HepG2 (cell line): ENCODE measurements at regions not wholly inside any gene's neighbourhood (a gene's known extent, or its start where the extent isn't known, plus 50 kb on each side); places are given as distances from the start of the nearest gene placed in this dataset.

Experiments used
- ARNT ChIP-seq: fragments of 450-650 bp; IDR thresholded peaks from 2 replicates; pipeline ENCODE4 v1.6.1; 2017
- FOSL2 ChIP-seq: sonication (generic); formaldehyde crosslinking; IDR thresholded peaks from 2 replicates; pipeline ENCODE4 v1.4.0; 2020; ENCODE audit warnings: missing genetic modification reagents
- FOXK2 ChIP-seq: fragments of 450-650 bp; IDR thresholded peaks from 2 replicates; pipeline ENCODE4 v1.6.1; 2016
- GLI4 ChIP-seq: sonication (generic); formaldehyde crosslinking; IDR thresholded peaks from 2 replicates; pipeline ENCODE4 v1.5.1; 2020; ENCODE audit warnings: missing genetic modification reagents, mild to moderate bottlenecking, moderate library complexity, borderline replicate concordance
- GTF2F1 ChIP-seq: fragments of 150-350 bp; IDR thresholded peaks from 2 replicates; pipeline ENCODE4 v1.6.1; 2014; ENCODE audit warnings: low read length
- HCFC1 ChIP-seq: fragments of 150-350 bp; IDR thresholded peaks from 2 replicates; pipeline ENCODE4 v1.6.1; 2014; ENCODE audit warnings: low read depth, low read length
- KDM5B ChIP-seq: sonication (generic); formaldehyde crosslinking; IDR thresholded peaks from 2 replicates; pipeline ENCODE4 v1.4.0; 2020; ENCODE audit warnings: missing genetic modification reagents, mild to moderate bottlenecking, borderline replicate concordance
- KLF6 ChIP-seq: IDR thresholded peaks from 2 replicates; pipeline ENCODE4 v1.8.0; 2016; ENCODE audit warnings: missing biosample characterization, missing genetic modification reagents
- MAF1 ChIP-seq: sonication (generic); formaldehyde crosslinking; IDR thresholded peaks from 2 replicates; pipeline ENCODE4 v1.5.0; 2020; ENCODE audit warnings: missing genetic modification reagents, borderline replicate concordance
- MEIS2 ChIP-seq: sonication (generic); formaldehyde crosslinking; IDR thresholded peaks from 2 replicates; pipeline ENCODE4 v1.9.0; 2021; ENCODE audit warnings: mild to moderate bottlenecking, missing genetic modification reagents
- MYNN ChIP-seq: sonication (generic); formaldehyde crosslinking; IDR thresholded peaks from 2 replicates; pipeline ENCODE4 v1.4.0; 2020; ENCODE audit warnings: mild to moderate bottlenecking, low read depth, missing genetic modification reagents
- POLR2A ChIP-seq, 2 experiments: IDR thresholded peaks; 2 replicates each; pipeline ENCODE4 v1.6.1; 2011; ENCODE audit warnings: low read depth in 2 of 2, low read length in 2 of 2, mild to moderate bottlenecking in 1 of 2, moderate library complexity in 1 of 2; ENCODE audit not compliant: insufficient read depth in 1 of 2
- SATB2 ChIP-seq: sonication (generic); formaldehyde crosslinking; IDR thresholded peaks from 2 replicates; pipeline ENCODE4 v1.5.0; 2020; ENCODE audit warnings: missing genetic modification reagents
- STAG1 ChIP-seq: sonication (generic); formaldehyde crosslinking; IDR thresholded peaks from 2 replicates; pipeline ENCODE4 v1.4.0; 2020; ENCODE audit warnings: missing genetic modification reagents
- ZBTB1 ChIP-seq: sonication (generic); formaldehyde crosslinking; IDR thresholded peaks from 2 replicates; pipeline ENCODE4 v1.4.0; 2020; ENCODE audit warnings: missing genetic modification reagents, borderline replicate concordance
- ZGPAT ChIP-seq: IDR thresholded peaks from 2 replicates; pipeline ENCODE4 v1.6.1; 2016; ENCODE audit warnings: mild to moderate bottlenecking
- ZMAT5 ChIP-seq: sonication (generic); formaldehyde crosslinking; IDR thresholded peaks from 2 replicates; pipeline ENCODE4 v1.5.0; 2020; ENCODE audit warnings: mild to moderate bottlenecking, low read depth, missing genetic modification reagents, borderline replicate concordance
- ZNF441 ChIP-seq: sonication (generic); formaldehyde crosslinking; IDR thresholded peaks from 2 replicates; pipeline ENCODE4 v1.7.0; 2021; ENCODE audit warnings: missing genetic modification reagents, borderline replicate concordance
- ZNF615 ChIP-seq: sonication (generic); formaldehyde crosslinking; IDR thresholded peaks from 2 replicates; pipeline ENCODE4 v1.5.0; 2020; ENCODE audit warnings: mild to moderate bottlenecking, missing genetic modification reagents, borderline replicate concordance
- ZNF768 ChIP-seq: sonication (generic); formaldehyde crosslinking; IDR thresholded peaks from 2 replicates; pipeline ENCODE4 v1.4.0; 2020; ENCODE audit warnings: missing genetic modification reagents
- ZNF780A ChIP-seq: sonication (generic); formaldehyde crosslinking; IDR thresholded peaks from 2 replicates; pipeline ENCODE4 v1.8.0; 2022; ENCODE audit warnings: mild to moderate bottlenecking, missing genetic modification reagents, moderate library complexity
- TF ChIP-seq, protein P1 (sequence below): sonication (generic); formaldehyde crosslinking; IDR thresholded peaks from 2 replicates; pipeline ENCODE4 v1.5.0; 2020; ENCODE audit warnings: missing genetic modification reagents, mild to moderate bottlenecking, borderline replicate concordance
- TF ChIP-seq, protein P2 (sequence below): sonication (generic); formaldehyde crosslinking; IDR thresholded peaks from 2 replicates; pipeline ENCODE4 v1.4.0; 2020; ENCODE audit warnings: mild to moderate bottlenecking, missing genetic modification reagents, borderline replicate concordance
- TF ChIP-seq, protein P3 (sequence below): sonication (generic); formaldehyde crosslinking; IDR thresholded peaks from 2 replicates; pipeline ENCODE4 v1.4.0; 2020; ENCODE audit warnings: missing genetic modification reagents; ENCODE audit errors: not compliant biosample characterization

DNA sequence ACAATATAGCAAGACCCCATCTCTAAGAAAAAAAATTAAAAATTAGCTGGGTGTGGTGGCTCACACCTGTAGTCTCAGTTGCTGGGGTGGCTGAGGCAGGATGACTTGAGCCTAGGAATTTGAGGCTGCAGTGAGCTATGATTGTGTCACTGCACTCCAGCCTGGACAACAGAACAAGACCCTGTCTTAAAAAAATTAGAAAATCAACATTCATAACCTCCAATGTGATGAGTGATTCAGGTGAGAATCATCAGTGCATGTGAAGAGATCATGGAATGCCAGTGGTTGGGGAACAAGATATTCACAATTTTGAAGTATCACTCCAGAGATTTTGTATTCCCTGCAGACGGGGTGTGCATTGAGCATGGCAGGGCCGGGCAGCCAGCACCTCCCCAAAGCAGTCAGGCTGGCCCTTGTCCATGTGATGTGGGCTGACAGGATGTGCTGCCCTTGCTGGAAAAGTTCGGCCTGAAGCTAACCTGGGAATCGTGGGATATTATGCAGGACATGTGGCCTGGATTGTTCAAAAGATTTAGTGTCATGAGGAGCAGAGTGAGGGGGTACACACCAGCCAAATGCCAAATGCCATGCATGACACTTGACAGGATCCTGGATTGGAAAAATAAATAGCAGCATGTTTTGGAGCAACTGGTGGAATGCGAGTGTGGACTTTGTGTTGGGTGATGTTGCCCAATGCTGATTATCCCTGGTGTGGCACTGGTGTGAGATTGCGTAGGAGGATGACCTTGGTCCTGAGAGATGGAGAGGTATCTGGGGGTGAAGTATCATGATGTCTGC is 189.0 kb downstream of the RGS3 start (continued):
- TF ChIP-seq, protein P1, sequence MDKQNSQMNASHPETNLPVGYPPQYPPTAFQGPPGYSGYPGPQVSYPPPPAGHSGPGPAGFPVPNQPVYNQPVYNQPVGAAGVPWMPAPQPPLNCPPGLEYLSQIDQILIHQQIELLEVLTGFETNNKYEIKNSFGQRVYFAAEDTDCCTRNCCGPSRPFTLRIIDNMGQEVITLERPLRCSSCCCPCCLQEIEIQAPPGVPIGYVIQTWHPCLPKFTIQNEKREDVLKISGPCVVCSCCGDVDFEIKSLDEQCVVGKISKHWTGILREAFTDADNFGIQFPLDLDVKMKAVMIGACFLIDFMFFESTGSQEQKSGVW (CRISPR knock-in tag): no peak
- TF ChIP-seq ZNF441 (CRISPR knock-in tag): peak; percentile 69; the same call in 1 of the 2 replicates
- TF ChIP-seq GTF2F1: no peak
- TF ChIP-seq ZBTB1: no peak
- no peak; the same call in 1 of the 2 replicates for TF ChIP-seq KDM5B (CRISPR knock-in tag)
- TF ChIP-seq ZMAT5 (CRISPR knock-in tag): no peak
- no peak for TF ChIP-seq POLR2A (IDR thresholded peaks at IDR 0.05; ENCODE audit: insufficient read depth in 1 of 2, low read depth in 2 of 2, low read length in 2 of 2)
- TF ChIP-seq MAF1 (CRISPR knock-in tag): no peak
- TF ChIP-seq, protein P2, sequence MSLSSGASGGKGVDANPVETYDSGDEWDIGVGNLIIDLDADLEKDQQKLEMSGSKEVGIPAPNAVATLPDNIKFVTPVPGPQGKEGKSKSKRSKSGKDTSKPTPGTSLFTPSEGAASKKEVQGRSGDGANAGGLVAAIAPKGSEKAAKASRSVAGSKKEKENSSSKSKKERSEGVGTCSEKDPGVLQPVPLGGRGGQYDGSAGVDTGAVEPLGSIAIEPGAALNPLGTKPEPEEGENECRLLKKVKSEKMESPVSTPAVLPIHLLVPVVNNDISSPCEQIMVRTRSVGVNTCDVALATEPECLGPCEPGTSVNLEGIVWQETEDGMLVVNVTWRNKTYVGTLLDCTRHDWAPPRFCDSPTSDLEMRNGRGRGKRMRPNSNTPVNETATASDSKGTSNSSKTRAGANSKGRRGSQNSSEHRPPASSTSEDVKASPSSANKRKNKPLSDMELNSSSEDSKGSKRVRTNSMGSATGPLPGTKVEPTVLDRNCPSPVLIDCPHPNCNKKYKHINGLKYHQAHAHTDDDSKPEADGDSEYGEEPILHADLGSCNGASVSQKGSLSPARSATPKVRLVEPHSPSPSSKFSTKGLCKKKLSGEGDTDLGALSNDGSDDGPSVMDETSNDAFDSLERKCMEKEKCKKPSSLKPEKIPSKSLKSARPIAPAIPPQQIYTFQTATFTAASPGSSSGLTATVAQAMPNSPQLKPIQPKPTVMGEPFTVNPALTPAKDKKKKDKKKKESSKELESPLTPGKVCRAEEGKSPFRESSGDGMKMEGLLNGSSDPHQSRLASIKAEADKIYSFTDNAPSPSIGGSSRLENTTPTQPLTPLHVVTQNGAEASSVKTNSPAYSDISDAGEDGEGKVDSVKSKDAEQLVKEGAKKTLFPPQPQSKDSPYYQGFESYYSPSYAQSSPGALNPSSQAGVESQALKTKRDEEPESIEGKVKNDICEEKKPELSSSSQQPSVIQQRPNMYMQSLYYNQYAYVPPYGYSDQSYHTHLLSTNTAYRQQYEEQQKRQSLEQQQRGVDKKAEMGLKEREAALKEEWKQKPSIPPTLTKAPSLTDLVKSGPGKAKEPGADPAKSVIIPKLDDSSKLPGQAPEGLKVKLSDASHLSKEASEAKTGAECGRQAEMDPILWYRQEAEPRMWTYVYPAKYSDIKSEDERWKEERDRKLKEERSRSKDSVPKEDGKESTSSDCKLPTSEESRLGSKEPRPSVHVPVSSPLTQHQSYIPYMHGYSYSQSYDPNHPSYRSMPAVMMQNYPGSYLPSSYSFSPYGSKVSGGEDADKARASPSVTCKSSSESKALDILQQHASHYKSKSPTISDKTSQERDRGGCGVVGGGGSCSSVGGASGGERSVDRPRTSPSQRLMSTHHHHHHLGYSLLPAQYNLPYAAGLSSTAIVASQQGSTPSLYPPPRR: peak; percentile 78; the same call in 1 of the 2 replicates
- TF ChIP-seq MEIS2 (CRISPR knock-in tag): peak; percentile 94
- TF ChIP-seq ZNF615 (CRISPR knock-in tag): no peak
- peak; percentile 88 for TF ChIP-seq FOSL2 (CRISPR knock-in tag)
- peak; percentile 89 for TF ChIP-seq KLF6 (CRISPR knock-in tag)
- no peak for TF ChIP-seq GLI4
- TF ChIP-seq ZGPAT (CRISPR knock-in tag): peak; percentile 92
- TF ChIP-seq MYNN (CRISPR knock-in tag): no peak
- TF ChIP-seq, protein P3, sequence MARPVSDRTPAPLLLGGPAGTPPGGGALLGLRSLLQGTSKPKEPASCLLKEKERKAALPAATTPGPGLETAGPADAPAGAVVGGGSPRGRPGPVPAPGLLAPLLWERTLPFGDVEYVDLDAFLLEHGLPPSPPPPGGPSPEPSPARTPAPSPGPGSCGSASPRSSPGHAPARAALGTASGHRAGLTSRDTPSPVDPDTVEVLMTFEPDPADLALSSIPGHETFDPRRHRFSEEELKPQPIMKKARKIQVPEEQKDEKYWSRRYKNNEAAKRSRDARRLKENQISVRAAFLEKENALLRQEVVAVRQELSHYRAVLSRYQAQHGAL: no peak
- no peak for TF ChIP-seq HCFC1
- no peak for TF ChIP-seq SATB2
- no peak for TF ChIP-seq ARNT
- TF ChIP-seq ZNF768 (CRISPR knock-in tag): no peak
- TF ChIP-seq STAG1: peak; percentile 33
- peak; percentile 86 for TF ChIP-seq FOXK2
- peak; percentile 57; the same call in 1 of the 2 replicates for TF ChIP-seq ZNF780A (CRISPR knock-in tag)
